ENCODE measurements at regions not wholly inside any gene's neighbourhood (a gene's known extent, or its start where the extent isn't known, plus 50 kb on each side); places are given as distances from the start of the nearest gene placed in this dataset.
"Not testable (repeated sequence)": the region's sequence is repeated elsewhere in the genome, so short reads cannot be mapped to it uniquely, and the experiment has no call there.

- DNase-seq (ENCODE audit: low read depth, low spot score), result no peak
Measured at GRCh38 chr7:93048136-93048930, 69.4 kb downstream of the SAMD9 start.

GRCh38 chr7:93047514-93048099 is 70.2 kb downstream of the SAMD9 start:
- DNase-seq (ENCODE audit: low read depth, low spot score), result no peak

GRCh38 chr7:93046641-93047040 is 71.1 kb downstream of the SAMD9 start:
- DNase-seq (ENCODE audit: low read depth, low spot score), result no peak

GRCh38 chr7:93044147-93044810 is 73.5 kb downstream of the SAMD9 start:
- no peak for DNase-seq (ENCODE audit: low read depth, low spot score)

- DNase-seq (ENCODE audit: low read depth, low spot score), result no peak
Measured at GRCh38 chr7:93043385-93043985, 74.3 kb downstream of the SAMD9 start.

- no peak for DNase-seq (ENCODE audit: low read depth, low spot score)
Measured at GRCh38 chr7:93040355-93040754, 77.4 kb downstream of the SAMD9 start.

- no peak for DNase-seq (ENCODE audit: low read depth, low spot score)
Measured at GRCh38 chr7:93039786-93040185, 78.0 kb downstream of the SAMD9 start.

- no peak for DNase-seq (ENCODE audit: low read depth, low spot score)
Measured at GRCh38 chr7:93039282-93039681, 78.5 kb downstream of the SAMD9 start.

GRCh38 chr7:93036807-93037206 is 81.0 kb downstream of the SAMD9 start:
- no peak for DNase-seq (ENCODE audit: low read depth, low spot score)

- no peak for DNase-seq (ENCODE audit: low read depth, low spot score)
Measured at GRCh38 chr7:93036149-93036640, 81.6 kb downstream of the SAMD9 start.

- no peak for DNase-seq (ENCODE audit: low read depth, low spot score)
Measured at GRCh38 chr7:93031795-93032194, 86.0 kb downstream of the SAMD9 start.

- DNase-seq (ENCODE audit: low read depth, low spot score), result no peak
Measured at GRCh38 chr7:93030605-93031225, 87.1 kb downstream of the SAMD9 start.

GRCh38 chr7:93029056-93029455 is 88.7 kb downstream of the SAMD9 start:
- no peak for DNase-seq (ENCODE audit: low read depth, low spot score)

GRCh38 chr7:93028610-93029009 is 89.2 kb downstream of the SAMD9 start:
- DNase-seq (ENCODE audit: low read depth, low spot score), result no peak

GRCh38 chr7:93027044-93027443 is 90.7 kb downstream of the SAMD9 start:
- no peak for DNase-seq (ENCODE audit: low read depth, low spot score)

- no peak for DNase-seq (ENCODE audit: low read depth, low spot score)
Measured at GRCh38 chr7:93026425-93026824, 91.4 kb downstream of the SAMD9 start.

GRCh38 chr7:93025389-93025788 is 92.4 kb downstream of the SAMD9 start:
- DNase-seq (ENCODE audit: low read depth, low spot score), result no peak

GRCh38 chr7:93022931-93023478 is 94.8 kb downstream of the SAMD9 start:
- DNase-seq (ENCODE audit: low read depth, low spot score), result not testable (repeated sequence)

- DNase-seq (ENCODE audit: low read depth, low spot score), result no peak
Measured at GRCh38 chr7:93021748-93022147, 96.0 kb downstream of the SAMD9 start.

- DNase-seq (ENCODE audit: low read depth, low spot score), result no peak
Measured at GRCh38 chr7:93018716-93019115, 99.1 kb downstream of the SAMD9 start.

GRCh38 chr7:93016681-93017381 is 100.9 kb downstream of the SAMD9 start:
- DNase-seq (ENCODE audit: low read depth, low spot score), result no peak

Measured in activated CD4-positive, CD25-positive, alpha-beta regulatory T cell treated with anti-CD3 and anti-CD28 coated beads, Interleukin-2, amount 50 U/mL, for 16 hours (primary cell).